PC-9 (cell line): ENCODE measurements at regions not wholly inside any gene's neighbourhood (a gene's known extent, or its start where the extent isn't known, plus 50 kb on each side); places are given as distances from the start of the nearest gene placed in this dataset.

Source experiments
- CTCF ChIP-seq: fragments of 200-600 bp; sonication (generic); conservative IDR thresholded peaks from 2 replicates; pipeline ENCODE4 v1.6.1; 2017; ENCODE audit warnings: mixed run types, antibody characterized with exemption, mild to moderate bottlenecking, moderate library complexity
- EZH2 ChIP-seq: fragments of 200-600 bp; sonication (generic); IDR thresholded peaks from 2 replicates; pipeline ENCODE4 v1.8.0; 2017; ENCODE audit warnings: antibody characterized with exemption, low read depth

- TF ChIP-seq CTCF (no peak), EZH2 (no peak)
Measured at GRCh38 chr15:54719325-54719724, 477.4 kb downstream of the RSL24D1 start.
